WERI-Rb-1 (cell line): ENCODE measurements at regions not wholly inside any gene's neighbourhood (a gene's known extent, or its start where the extent isn't known, plus 50 kb on each side); places are given as distances from the start of the nearest gene placed in this dataset.

Experiments used
- DNase-seq: peaks from one replicate; pipeline ENCODE4 v3.0.0-alpha.2; 2020
- H3K27ac ChIP-seq: fragments of 250-450 bp; sonication (Bioruptor Pico); 2 replicates; pipeline ENCODE4 v1.5.1; 2020; ENCODE audit warnings: mild to moderate bottlenecking, moderate library complexity
- H3K27me3 ChIP-seq: fragments of 250-450 bp; sonication (Bioruptor Pico); 2 replicates; pipeline ENCODE4 v1.5.1; 2021; ENCODE audit warnings: mild to moderate bottlenecking, low read depth, moderate library complexity; ENCODE audit not compliant: insufficient read depth, severe bottlenecking
- H3K36me3 ChIP-seq: fragments of 250-450 bp; sonication (Bioruptor Pico); 2 replicates; pipeline ENCODE4 v1.5.1; 2020; ENCODE audit warnings: mild to moderate bottlenecking, moderate library complexity
- H3K4me3 ChIP-seq: 2 replicates; pipeline ENCODE4 v1.5.1; 2011; ENCODE audit warnings: low read depth, mild to moderate bottlenecking, control low read depth, low read length
- H3K9me3 ChIP-seq: fragments of 250-450 bp; sonication (Bioruptor Pico); 2 replicates; pipeline ENCODE4 v1.5.1; 2021; ENCODE audit warnings: mild to moderate bottlenecking, moderate library complexity; ENCODE audit not compliant: severe bottlenecking
- TF ChIP-seq, protein P1 (sequence below): IDR thresholded peaks from 2 replicates; pipeline ENCODE4 v1.5.1; 2011; ENCODE audit warnings: low read depth, mild to moderate bottlenecking, control low read depth, inconsistent platforms, low read length

DNA sequence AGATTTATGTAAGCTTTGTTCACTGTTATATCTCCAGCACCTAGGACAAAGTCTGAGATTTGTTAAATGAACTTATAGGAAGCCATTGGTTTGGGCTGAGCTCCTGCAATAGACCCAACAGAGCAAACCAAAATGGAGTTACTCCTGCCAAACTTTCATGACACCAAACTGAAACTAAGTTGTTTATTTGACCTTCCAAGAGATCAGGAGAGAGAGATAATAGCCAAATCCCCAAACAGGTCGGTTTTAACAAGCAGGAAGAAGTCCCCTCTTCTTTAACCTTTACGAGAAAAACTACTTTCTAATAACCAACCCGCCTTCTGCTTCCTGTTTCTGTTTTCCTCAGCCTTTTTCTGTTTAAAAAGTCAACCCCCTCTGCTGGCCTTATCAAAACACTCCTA is 54.9 kb upstream of the ATP12A start:
- no peaks in the 10 kb centered on the region for H3K36me3 ChIP-seq
- peaks cover 2% of the 10 kb centered on the region for H3K9me3 ChIP-seq
- DNase-seq, result no peak
- H3K27ac ChIP-seq, result no peak overlapping the region
- H3K4me3 ChIP-seq, result no peak overlapping the region
- TF ChIP-seq, protein P1, sequence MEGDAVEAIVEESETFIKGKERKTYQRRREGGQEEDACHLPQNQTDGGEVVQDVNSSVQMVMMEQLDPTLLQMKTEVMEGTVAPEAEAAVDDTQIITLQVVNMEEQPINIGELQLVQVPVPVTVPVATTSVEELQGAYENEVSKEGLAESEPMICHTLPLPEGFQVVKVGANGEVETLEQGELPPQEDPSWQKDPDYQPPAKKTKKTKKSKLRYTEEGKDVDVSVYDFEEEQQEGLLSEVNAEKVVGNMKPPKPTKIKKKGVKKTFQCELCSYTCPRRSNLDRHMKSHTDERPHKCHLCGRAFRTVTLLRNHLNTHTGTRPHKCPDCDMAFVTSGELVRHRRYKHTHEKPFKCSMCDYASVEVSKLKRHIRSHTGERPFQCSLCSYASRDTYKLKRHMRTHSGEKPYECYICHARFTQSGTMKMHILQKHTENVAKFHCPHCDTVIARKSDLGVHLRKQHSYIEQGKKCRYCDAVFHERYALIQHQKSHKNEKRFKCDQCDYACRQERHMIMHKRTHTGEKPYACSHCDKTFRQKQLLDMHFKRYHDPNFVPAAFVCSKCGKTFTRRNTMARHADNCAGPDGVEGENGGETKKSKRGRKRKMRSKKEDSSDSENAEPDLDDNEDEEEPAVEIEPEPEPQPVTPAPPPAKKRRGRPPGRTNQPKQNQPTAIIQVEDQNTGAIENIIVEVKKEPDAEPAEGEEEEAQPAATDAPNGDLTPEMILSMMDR, result no peak
- H3K27me3 ChIP-seq, result no peaks in the 10 kb centered on the region

DNA sequence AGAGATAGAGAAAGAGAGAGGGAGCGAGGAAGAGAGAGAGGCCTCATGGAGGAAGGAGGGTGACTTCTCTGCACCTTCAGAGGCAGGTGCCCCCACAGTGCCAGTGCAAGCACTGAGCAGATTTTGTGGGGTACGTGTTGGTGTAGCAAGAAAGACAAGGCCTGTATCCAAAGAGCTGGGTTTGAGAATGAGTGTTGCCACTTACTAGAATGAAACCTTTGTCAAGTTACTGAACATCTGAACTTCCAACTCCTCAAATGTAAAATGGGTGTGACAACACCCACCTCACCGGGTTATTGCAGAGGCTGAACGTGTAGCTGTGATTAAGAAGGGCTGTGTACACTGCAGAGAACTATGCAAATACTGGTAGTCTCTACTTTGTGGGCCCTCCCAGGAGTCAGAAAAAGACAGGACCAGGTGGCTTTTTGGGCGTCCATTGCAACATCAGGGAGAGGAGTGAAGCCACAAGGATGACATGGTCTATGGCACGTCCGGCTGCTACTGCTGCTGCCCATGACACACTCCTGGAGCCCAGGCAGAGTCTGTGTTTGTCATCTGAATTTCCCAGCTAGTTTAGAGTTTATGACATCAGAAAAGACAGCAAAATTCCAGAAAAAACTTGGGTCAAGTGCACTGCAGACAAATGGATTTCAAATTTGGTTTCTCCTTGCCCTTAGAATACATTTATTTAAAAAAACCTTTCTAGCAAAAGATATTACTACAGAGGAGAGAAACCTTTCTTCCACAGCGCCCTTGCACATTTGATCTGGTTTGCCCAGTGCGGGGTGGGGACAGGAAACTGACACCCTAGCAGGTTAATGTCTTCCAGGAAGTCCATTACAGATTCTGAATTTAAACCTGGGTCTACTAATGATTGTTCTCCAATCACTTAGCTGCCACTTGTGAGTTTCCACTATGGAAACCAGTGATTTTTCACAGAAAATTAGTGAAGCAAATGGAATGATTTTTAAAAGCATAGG is 54.0 kb upstream of the ATP12A start:
- Histone ChIP-seq H3K27me3 (no peaks in the 10 kb centered on the region), H3K4me3 (no peak overlapping the region), H3K36me3 (no peaks in the 10 kb centered on the region), H3K9me3 (peaks cover 2% of the 10 kb centered on the region), H3K27ac (no peak overlapping the region)
- no peak for DNase-seq
- TF ChIP-seq, protein P1, result no peak

DNA sequence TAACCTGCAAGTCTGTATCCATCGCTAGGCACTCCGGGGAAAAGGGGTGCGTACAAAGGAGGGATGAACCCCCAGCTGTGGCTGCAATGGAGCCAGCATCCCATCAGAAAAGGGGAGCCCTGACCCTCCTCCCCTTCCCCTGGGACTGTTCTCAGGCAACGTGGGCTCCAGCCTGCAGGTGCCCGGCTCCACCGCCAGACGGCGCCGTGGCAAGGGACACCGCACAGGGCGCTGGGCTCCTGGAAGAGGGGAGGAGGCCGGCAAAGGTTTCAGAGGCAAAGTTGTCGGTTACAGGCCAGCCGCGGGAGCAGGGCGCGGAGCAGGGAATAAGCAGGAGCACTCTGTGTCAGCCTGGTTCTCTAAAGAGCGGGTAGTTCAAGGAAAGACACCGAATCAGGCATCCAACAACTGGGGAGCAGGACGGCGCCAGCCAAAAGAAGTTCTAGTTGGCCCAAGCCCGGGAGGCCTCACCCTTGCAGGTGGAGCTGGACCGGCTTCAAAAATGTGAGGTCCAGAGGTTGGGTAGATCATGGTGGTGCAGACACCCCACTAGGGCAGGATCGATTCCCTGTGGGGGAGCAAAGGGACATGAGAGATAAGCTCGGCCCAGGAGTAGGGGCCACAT is 53.0 kb upstream of the ATP12A start:
- TF ChIP-seq, protein P1, result peak; percentile 100
- Histone ChIP-seq H3K4me3 (no peak overlapping the region), H3K36me3 (no peaks in the 10 kb centered on the region), H3K9me3 (peaks cover 2% of the 10 kb centered on the region), H3K27me3 (no peaks in the 10 kb centered on the region), H3K27ac (no peak overlapping the region)
- DNase-seq, result peak; percentile 84

DNA sequence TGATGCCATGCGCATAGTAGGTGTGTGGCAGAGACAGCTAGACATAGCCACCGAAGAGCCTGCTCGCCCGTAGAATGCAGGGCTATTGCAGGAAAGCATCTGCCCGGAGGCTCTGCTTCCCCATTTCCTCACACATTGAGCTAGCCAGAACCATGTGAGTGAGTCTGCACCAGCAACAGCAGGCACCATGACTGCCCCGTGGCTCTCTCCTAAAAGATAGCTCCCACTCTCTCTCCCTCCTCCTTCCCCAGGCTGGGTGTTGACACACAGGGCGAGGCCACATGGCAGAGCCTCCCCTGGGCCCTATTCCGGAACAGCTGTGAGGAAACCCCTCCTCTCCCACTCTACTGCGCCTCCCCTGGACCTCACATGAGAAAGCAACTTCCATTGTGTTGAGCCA is 52.3 kb upstream of the ATP12A start:
- Histone ChIP-seq H3K27me3 (no peaks in the 10 kb centered on the region), H3K36me3 (no peaks in the 10 kb centered on the region), H3K4me3 (no peak overlapping the region), H3K9me3 (peaks cover 2% of the 10 kb centered on the region), H3K27ac (no peak overlapping the region)
- no peak for DNase-seq
- TF ChIP-seq, protein P1, result no peak

DNA sequence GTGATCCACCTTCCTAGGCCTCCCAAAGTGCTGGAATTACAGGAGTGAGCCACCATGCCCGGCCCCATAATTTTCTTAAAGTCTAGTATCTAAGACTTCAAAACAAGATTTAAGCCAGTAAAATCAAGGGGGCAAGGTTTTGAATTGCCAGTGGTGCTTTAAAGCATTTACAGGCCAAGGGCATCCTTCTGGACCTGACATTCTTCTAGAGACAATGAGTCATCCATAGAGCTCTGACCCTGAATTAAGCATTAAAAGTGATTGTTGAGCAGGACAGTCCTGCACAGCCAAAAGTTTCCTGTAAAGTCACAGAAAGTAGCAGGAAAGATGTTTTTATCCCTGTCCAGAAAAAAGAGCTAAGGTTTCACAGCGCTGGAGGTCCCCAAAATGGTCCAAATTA is 50.9 kb upstream of the ATP12A start:
- TF ChIP-seq, protein P1, result no peak
- Histone ChIP-seq H3K9me3 (no peaks in the 10 kb centered on the region), H3K36me3 (no peaks in the 10 kb centered on the region), H3K27ac (no peak overlapping the region), H3K27me3 (no peaks in the 10 kb centered on the region), H3K4me3 (no peak overlapping the region)
- no peak for DNase-seq
